HG03558 (cell line): ENCODE measurements at regions not wholly inside any gene's neighbourhood (a gene's known extent, or its start where the extent isn't known, plus 50 kb on each side); places are given as distances from the start of the nearest gene placed in this dataset.
"Not testable (repeated sequence)": the region's sequence is repeated elsewhere in the genome, so short reads cannot be mapped to it uniquely, and the experiment has no call there.

ENCODE experiments used
- ATAC-seq: cut with Tn5 transposase; IDR thresholded peaks from one replicate; pipeline ENCODE4 v1.9.1; 2021; ENCODE audit warnings: moderate number of reproducible peaks; ENCODE audit not compliant: unreplicated experiment; ENCODE audit errors: extremely low read depth

- ATAC-seq = not testable (repeated sequence)
These were observed 179.2 kb downstream of the SPDYE17 start for GRCh38 chr7:76852787-76853584.

GRCh38 chr7:76852362-76852761, 179.8 kb downstream of the SPDYE17 start:
- not testable (repeated sequence) for ATAC-seq

- not testable (repeated sequence) for ATAC-seq
These were observed 180.5 kb downstream of the SPDYE17 start for GRCh38 chr7:76851617-76852016.

- ATAC-seq = not testable (repeated sequence)
These were observed 182.1 kb downstream of the SPDYE17 start for GRCh38 chr7:76849887-76850563.

GRCh38 chr7:76839879-76840278, 192.3 kb downstream of the SPDYE17 start:
- ATAC-seq = not testable (repeated sequence)

- not testable (repeated sequence) for ATAC-seq
These were observed 192.9 kb downstream of the SPDYE17 start for GRCh38 chr7:76839214-76839613.

- ATAC-seq = not testable (repeated sequence)
These were observed 193.8 kb downstream of the SPDYE17 start for GRCh38 chr7:76838357-76838756.

- not testable (repeated sequence) for ATAC-seq
These were observed 202.2 kb upstream of the POMZP3 start for GRCh38 chr7:76829233-76829632.

GRCh38 chr7:76826181-76826580, 199.1 kb upstream of the POMZP3 start:
- not testable (repeated sequence) for ATAC-seq

GRCh38 chr7:76809856-76810255, 182.8 kb upstream of the POMZP3 start:
- ATAC-seq = not testable (repeated sequence)

- not testable (repeated sequence) for ATAC-seq
These were observed 180.6 kb upstream of the POMZP3 start for GRCh38 chr7:76807588-76808100.

- not testable (repeated sequence) for ATAC-seq
These were observed 179.4 kb upstream of the POMZP3 start for GRCh38 chr7:76806460-76806859.

GRCh38 chr7:76806010-76806409, 178.9 kb upstream of the POMZP3 start:
- ATAC-seq = not testable (repeated sequence)

- ATAC-seq = not testable (repeated sequence)
These were observed 178.2 kb upstream of the POMZP3 start for GRCh38 chr7:76805262-76805661.

- not testable (repeated sequence) for ATAC-seq
These were observed 170.6 kb upstream of the POMZP3 start for GRCh38 chr7:76797639-76798038.

- ATAC-seq = not testable (repeated sequence)
These were observed 153.6 kb upstream of the POMZP3 start for GRCh38 chr7:76780693-76781092.

- not testable (repeated sequence) for ATAC-seq
These were observed 147.2 kb upstream of the POMZP3 start for GRCh38 chr7:76774279-76774678.

- not testable (repeated sequence) for ATAC-seq
These were observed 144.9 kb upstream of the POMZP3 start for GRCh38 chr7:76771980-76772379.

- ATAC-seq = not testable (repeated sequence)
These were observed 136.9 kb upstream of the POMZP3 start for GRCh38 chr7:76763977-76764376.

GRCh38 chr7:76760546-76761220, 133.6 kb upstream of the POMZP3 start:
- not testable (repeated sequence) for ATAC-seq
